Stomach (tissue), 4 donors: ENCODE measurements at regions not wholly inside any gene's neighbourhood (a gene's known extent, or its start where the extent isn't known, plus 50 kb on each side); places are given as distances from the start of the nearest gene placed in this dataset.
"Not testable (repeated sequence)": the region's sequence is repeated elsewhere in the genome, so short reads cannot be mapped to it uniquely, and the experiment has no call there.

ENCODE experiments used
- CTCF ChIP-seq, 7 experiments: fragments of 450-650 bp in 4 of 7; fragments of 200-600 bp in 3 of 7; sonication (generic) in 3 of 7; IDR thresholded peaks; one replicate each; pipeline ENCODE4 v1.5.1; 2016 to 2019; ENCODE audit warnings: antibody characterized with exemption in 7 of 7, control low read depth in 2 of 7, mild to moderate bottlenecking in 1 of 7
- POLR2A ChIP-seq, 4 donors: fragments of 450-650 bp; IDR thresholded peaks; one replicate each; pipeline ENCODE4 v1.6.1; 2016; ENCODE audit warnings: antibody characterized with exemption in 4 of 4, control low read depth in 2 of 4, mild to moderate bottlenecking in 1 of 4, moderate library complexity in 1 of 4

GRCh38 chr7:156565002-156565401, 75.6 kb upstream of the RNF32 start:
- TF ChIP-seq CTCF, POLR2A (IDR thresholded peaks at IDR 0.05): not testable (repeated sequence)
